ENCODE measurements at regions not wholly inside any gene's neighbourhood (a gene's known extent, or its start where the extent isn't known, plus 50 kb on each side); places are given as distances from the start of the nearest gene placed in this dataset.
"Not testable (repeated sequence)": the region's sequence is repeated elsewhere in the genome, so short reads cannot be mapped to it uniquely, and the experiment has no call there.

DNA sequence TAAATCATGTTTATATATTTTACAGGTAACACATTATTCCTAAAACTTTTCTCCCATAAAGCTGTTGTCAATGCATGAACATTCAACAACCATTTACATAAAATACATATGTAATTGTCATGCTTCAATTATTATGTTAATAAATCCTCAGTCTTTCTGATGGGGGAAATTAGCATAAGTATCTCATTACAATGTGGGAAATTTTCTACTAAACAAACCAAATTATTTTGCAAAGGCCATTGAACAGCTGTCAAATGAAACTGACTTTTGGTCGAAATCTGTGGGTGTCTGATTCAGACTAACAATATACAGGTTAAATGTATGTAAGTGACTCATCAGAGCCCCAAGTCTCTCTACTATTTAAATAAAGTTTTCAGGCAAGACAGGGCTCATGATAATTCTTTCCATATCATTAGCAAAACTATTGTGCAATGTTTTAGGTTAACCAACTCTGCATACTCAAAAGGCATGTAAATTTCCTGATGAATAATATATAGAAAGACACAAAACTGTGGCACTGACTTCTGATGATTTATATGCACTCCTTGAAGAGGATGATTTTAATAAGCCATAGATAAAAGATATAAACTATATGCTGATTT lies 795.3 kb upstream of the AADAT start:
- Histone ChIP-seq H3K36me3 (ENCODE audit: insufficient read depth, low read length) (no peaks in the 10 kb centered on the region), H4K20me1 (ENCODE audit: insufficient read depth) (no peaks in the 10 kb centered on the region), H3K9ac (ENCODE audit: low read length) (no peak overlapping the region), H3K27ac (ENCODE audit: low read length) (no peak overlapping the region), H3K79me2 (replicated peaks; ENCODE audit: insufficient read depth, low read length) (no peaks in the 10 kb centered on the region), H3K9me2 (ENCODE audit: insufficient read depth, low read length) (no peaks in the 10 kb centered on the region), H3F3A (ENCODE audit: insufficient read depth, low read length, poor library complexity, severe bottlenecking) (no peaks in the 10 kb centered on the region), H3K4me2 (ENCODE audit: low read length) (no peak overlapping the region), H3K27me3 (ENCODE audit: insufficient read depth, low read depth, low read length) (no peaks in the 10 kb centered on the region), H2AFZ (ENCODE audit: low read depth, low read length) (no peak overlapping the region), H3K9me3 (ENCODE audit: low read length) (no peaks in the 10 kb centered on the region), H3K4me3 (ENCODE audit: low read length) (no peak overlapping the region)
- TF ChIP-seq, protein P1, sequence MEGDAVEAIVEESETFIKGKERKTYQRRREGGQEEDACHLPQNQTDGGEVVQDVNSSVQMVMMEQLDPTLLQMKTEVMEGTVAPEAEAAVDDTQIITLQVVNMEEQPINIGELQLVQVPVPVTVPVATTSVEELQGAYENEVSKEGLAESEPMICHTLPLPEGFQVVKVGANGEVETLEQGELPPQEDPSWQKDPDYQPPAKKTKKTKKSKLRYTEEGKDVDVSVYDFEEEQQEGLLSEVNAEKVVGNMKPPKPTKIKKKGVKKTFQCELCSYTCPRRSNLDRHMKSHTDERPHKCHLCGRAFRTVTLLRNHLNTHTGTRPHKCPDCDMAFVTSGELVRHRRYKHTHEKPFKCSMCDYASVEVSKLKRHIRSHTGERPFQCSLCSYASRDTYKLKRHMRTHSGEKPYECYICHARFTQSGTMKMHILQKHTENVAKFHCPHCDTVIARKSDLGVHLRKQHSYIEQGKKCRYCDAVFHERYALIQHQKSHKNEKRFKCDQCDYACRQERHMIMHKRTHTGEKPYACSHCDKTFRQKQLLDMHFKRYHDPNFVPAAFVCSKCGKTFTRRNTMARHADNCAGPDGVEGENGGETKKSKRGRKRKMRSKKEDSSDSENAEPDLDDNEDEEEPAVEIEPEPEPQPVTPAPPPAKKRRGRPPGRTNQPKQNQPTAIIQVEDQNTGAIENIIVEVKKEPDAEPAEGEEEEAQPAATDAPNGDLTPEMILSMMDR (IDR thresholded peaks at IDR 0.05; ENCODE audit: poor library complexity, severe bottlenecking) = no peak
- TF ChIP-seq POLR2AphosphoS5 (IDR thresholded peaks at IDR 0.05) (no peak), EP300 (conservative IDR thresholded peaks at IDR 0.05; ENCODE audit: poor library complexity, severe bottlenecking) (no peak)

DNA sequence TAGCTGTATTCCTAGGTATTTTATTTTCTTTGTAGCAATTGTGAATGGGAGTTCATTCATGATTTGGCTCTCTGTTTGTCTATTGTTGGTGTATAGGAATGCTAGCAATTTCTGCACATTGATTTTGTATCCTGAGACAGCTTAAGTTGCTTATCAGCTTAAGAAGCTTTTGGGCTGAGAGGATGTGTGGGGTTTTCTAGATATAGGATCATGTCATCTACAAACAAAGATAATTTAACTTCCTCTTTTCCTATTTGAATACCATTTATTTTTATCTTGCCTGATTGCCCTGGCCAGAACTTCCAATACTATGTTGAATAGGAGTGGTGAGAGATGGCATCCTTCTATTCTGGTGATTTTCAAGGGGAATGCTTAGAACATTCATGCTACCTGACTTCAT lies 791.9 kb upstream of the AADAT start:
- not testable (repeated sequence) for H3K4me2 ChIP-seq (ENCODE audit: low read length); H3K9me2 ChIP-seq (ENCODE audit: insufficient read depth, low read length); H3K9ac ChIP-seq (ENCODE audit: low read length); H2AFZ ChIP-seq (ENCODE audit: low read depth, low read length); H3K4me3 ChIP-seq (ENCODE audit: low read length); H3K27me3 ChIP-seq (ENCODE audit: insufficient read depth, low read depth, low read length); H3K9me3 ChIP-seq (ENCODE audit: low read length); H4K20me1 ChIP-seq (ENCODE audit: insufficient read depth); H3K36me3 ChIP-seq (ENCODE audit: insufficient read depth, low read length); H3F3A ChIP-seq (ENCODE audit: insufficient read depth, low read length, poor library complexity, severe bottlenecking); H3K27ac ChIP-seq (ENCODE audit: low read length); H3K79me2 ChIP-seq (replicated peaks; ENCODE audit: insufficient read depth, low read length)

DNA sequence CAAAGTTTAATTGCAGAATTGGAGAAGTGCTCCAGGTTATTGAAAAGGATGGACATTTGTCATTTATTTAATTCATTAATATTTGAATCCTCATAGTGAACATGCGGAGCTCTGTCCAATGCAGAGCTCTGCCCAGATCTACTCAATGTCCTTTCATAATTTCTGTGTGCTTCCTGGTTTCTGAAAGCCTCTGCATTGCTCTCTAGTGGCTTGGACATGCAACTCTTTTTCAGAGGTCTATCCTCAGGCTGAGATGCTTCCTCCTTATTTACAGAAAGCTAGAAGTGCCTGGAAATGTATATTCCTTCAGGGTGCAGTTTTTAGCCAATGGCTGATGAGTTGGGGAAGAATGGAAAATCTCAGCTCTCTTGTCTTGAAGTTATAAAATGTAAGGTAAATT lies 786.1 kb upstream of the AADAT start:
- Histone ChIP-seq H3K4me3 (ENCODE audit: low read length) (no peak overlapping the region), H2AFZ (ENCODE audit: low read depth, low read length) (no peak overlapping the region), H3K9me3 (ENCODE audit: low read length) (no peaks in the 10 kb centered on the region), H3K4me2 (ENCODE audit: low read length) (no peak overlapping the region), H3K9ac (ENCODE audit: low read length) (no peak overlapping the region), H4K20me1 (ENCODE audit: insufficient read depth) (no peaks in the 10 kb centered on the region), H3K27me3 (ENCODE audit: insufficient read depth, low read depth, low read length) (no peaks in the 10 kb centered on the region), H3K27ac (ENCODE audit: low read length) (no peak overlapping the region), H3K36me3 (ENCODE audit: insufficient read depth, low read length) (no peaks in the 10 kb centered on the region), H3K79me2 (replicated peaks; ENCODE audit: insufficient read depth, low read length) (no peaks in the 10 kb centered on the region), H3K9me2 (ENCODE audit: insufficient read depth, low read length) (no peaks in the 10 kb centered on the region), H3F3A (ENCODE audit: insufficient read depth, low read length, poor library complexity, severe bottlenecking) (no peaks in the 10 kb centered on the region)
- TF ChIP-seq TAF1 (IDR thresholded peaks at IDR 0.05; ENCODE audit: low read depth) (no peak), MXI1 (conservative IDR thresholded peaks at IDR 0.05; ENCODE audit: poor library complexity, severe bottlenecking) (no peak), RAD21 (conservative IDR thresholded peaks at IDR 0.05) (no peak), SMC3 (conservative IDR thresholded peaks at IDR 0.05; ENCODE audit: poor library complexity) (no peak), EZH2 (IDR thresholded peaks at IDR 0.05; ENCODE audit: borderline replicate concordance, insufficient read depth, low read length, poor library complexity, severe bottlenecking) (no peak), EP300 (conservative IDR thresholded peaks at IDR 0.05; ENCODE audit: poor library complexity, severe bottlenecking) (no peak), POLR2AphosphoS5 (IDR thresholded peaks at IDR 0.05) (no peak)
- TF ChIP-seq, protein P1 (IDR thresholded peaks at IDR 0.05; ENCODE audit: poor library complexity, severe bottlenecking) = no peak
- TF ChIP-seq, protein P2, sequence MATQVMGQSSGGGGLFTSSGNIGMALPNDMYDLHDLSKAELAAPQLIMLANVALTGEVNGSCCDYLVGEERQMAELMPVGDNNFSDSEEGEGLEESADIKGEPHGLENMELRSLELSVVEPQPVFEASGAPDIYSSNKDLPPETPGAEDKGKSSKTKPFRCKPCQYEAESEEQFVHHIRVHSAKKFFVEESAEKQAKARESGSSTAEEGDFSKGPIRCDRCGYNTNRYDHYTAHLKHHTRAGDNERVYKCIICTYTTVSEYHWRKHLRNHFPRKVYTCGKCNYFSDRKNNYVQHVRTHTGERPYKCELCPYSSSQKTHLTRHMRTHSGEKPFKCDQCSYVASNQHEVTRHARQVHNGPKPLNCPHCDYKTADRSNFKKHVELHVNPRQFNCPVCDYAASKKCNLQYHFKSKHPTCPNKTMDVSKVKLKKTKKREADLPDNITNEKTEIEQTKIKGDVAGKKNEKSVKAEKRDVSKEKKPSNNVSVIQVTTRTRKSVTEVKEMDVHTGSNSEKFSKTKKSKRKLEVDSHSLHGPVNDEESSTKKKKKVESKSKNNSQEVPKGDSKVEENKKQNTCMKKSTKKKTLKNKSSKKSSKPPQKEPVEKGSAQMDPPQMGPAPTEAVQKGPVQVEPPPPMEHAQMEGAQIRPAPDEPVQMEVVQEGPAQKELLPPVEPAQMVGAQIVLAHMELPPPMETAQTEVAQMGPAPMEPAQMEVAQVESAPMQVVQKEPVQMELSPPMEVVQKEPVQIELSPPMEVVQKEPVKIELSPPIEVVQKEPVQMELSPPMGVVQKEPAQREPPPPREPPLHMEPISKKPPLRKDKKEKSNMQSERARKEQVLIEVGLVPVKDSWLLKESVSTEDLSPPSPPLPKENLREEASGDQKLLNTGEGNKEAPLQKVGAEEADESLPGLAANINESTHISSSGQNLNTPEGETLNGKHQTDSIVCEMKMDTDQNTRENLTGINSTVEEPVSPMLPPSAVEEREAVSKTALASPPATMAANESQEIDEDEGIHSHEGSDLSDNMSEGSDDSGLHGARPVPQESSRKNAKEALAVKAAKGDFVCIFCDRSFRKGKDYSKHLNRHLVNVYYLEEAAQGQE (IDR thresholded peaks at IDR 0.05; ENCODE audit: borderline replicate concordance) = no peak
